Stimulated activated CD8-positive, alpha-beta memory T cell treated with anti-CD3 and anti-CD28 coated beads, Interleukin-12 subunit alpha, Interleukin-12 subunit beta, amount 100 ng/mL, for 4 hours (primary cell): ENCODE measurements at regions not wholly inside any gene's neighbourhood (a gene's known extent, or its start where the extent isn't known, plus 50 kb on each side); places are given as distances from the start of the nearest gene placed in this dataset.
"Not testable (repeated sequence)": the region's sequence is repeated elsewhere in the genome, so short reads cannot be mapped to it uniquely, and the experiment has no call there.

ENCODE experiments used
- DNase-seq: peaks from one replicate; pipeline ENCODE4 v3.0.0-alpha.2; 2020; ENCODE audit warnings: low read depth

- DNase-seq, result not testable (repeated sequence)
Observed at GRCh38 chr16:5207862-5208498, 110.4 kb upstream of the EEF2KMT start.

GRCh38 chr16:5207001-5207523 is 109.5 kb upstream of the EEF2KMT start:
- no peak for DNase-seq

GRCh38 chr16:5206331-5206990 is 108.9 kb upstream of the EEF2KMT start:
- DNase-seq, result no peak

- no peak for DNase-seq
Observed at GRCh38 chr16:5205361-5206040, 107.9 kb upstream of the EEF2KMT start.

GRCh38 chr16:5203675-5204074 is 106.1 kb upstream of the EEF2KMT start:
- DNase-seq, result not testable (repeated sequence)

- no peak for DNase-seq
Observed at GRCh38 chr16:5200123-5200522, 102.5 kb upstream of the EEF2KMT start.

- DNase-seq, result no peak
Observed at GRCh38 chr16:5196204-5196603, 98.6 kb upstream of the EEF2KMT start.

GRCh38 chr16:5193861-5194260 is 96.3 kb upstream of the EEF2KMT start:
- no peak for DNase-seq

- DNase-seq, result no peak
Observed at GRCh38 chr16:5188989-5189352, 91.4 kb upstream of the EEF2KMT start.

- DNase-seq, result no peak
Observed at GRCh38 chr16:5188318-5188988, 90.9 kb upstream of the EEF2KMT start.

- DNase-seq, result no peak
Observed at GRCh38 chr16:5187402-5187952, 89.9 kb upstream of the EEF2KMT start.

- no peak for DNase-seq
Observed at GRCh38 chr16:5186381-5186903, 88.8 kb upstream of the EEF2KMT start.

- DNase-seq, result no peak
Observed at GRCh38 chr16:5176505-5176904, 78.9 kb upstream of the EEF2KMT start.

GRCh38 chr16:5175266-5175665 is 77.7 kb upstream of the EEF2KMT start:
- no peak for DNase-seq

GRCh38 chr16:5166486-5166885 is 68.9 kb upstream of the EEF2KMT start:
- DNase-seq, result no peak

- not testable (repeated sequence) for DNase-seq
Observed at GRCh38 chr16:5165429-5165828, 67.8 kb upstream of the EEF2KMT start.

- not testable (repeated sequence) for DNase-seq
Observed at GRCh38 chr16:5162801-5163200, 65.2 kb upstream of the EEF2KMT start.

GRCh38 chr16:5161888-5162287 is 64.3 kb upstream of the EEF2KMT start:
- not testable (repeated sequence) for DNase-seq

GRCh38 chr16:5160010-5160409 is 62.4 kb upstream of the EEF2KMT start:
- DNase-seq, result not testable (repeated sequence)

GRCh38 chr16:5159537-5159936 is 61.9 kb upstream of the EEF2KMT start:
- not testable (repeated sequence) for DNase-seq

- DNase-seq, result no peak
Observed at GRCh38 chr16:5158494-5158893, 60.9 kb upstream of the EEF2KMT start.

- not testable (repeated sequence) for DNase-seq
Observed at GRCh38 chr16:5156486-5156885, 58.9 kb upstream of the EEF2KMT start.
